ENCODE measurements at regions not wholly inside any gene's neighbourhood (a gene's known extent, or its start where the extent isn't known, plus 50 kb on each side); places are given as distances from the start of the nearest gene placed in this dataset.

DNA sequence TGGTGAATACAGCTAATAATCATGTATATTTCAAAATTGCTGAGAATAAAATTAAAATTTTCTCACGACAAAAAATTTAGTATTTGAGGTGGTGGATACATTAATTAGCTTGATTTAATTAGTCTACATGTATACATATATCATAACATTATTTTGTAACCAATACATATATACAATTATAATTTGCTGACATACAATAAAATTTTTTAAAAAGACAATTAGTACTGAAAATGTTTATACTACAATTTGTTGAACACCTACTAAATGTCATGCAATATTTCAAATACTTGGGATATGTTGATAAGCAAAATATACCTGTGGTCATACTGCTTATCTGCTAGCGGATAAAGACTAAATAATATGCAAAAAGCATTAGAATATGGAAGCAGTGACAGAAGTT lies 586.5 kb downstream of the SLITRK6 start:
- Histone ChIP-seq H3K27ac (ENCODE audit: low read length) (no peak overlapping the region), H3K4me2 (ENCODE audit: insufficient read depth, low read length) (no peak overlapping the region), H3K4me1 (ENCODE audit: insufficient read depth, low read length) (no peaks in the 10 kb centered on the region), H3K9ac (ENCODE audit: low read depth, low read length) (no peak overlapping the region), H4K20me1 (ENCODE audit: insufficient read depth, low read length) (no peaks in the 10 kb centered on the region), H3K9me3 (ENCODE audit: insufficient read depth, low read length, severe bottlenecking) (no peaks in the 10 kb centered on the region), H3K4me3 (ENCODE audit: low read depth in 1 of 2, low read length in 2 of 2) (no peak overlapping the region), H3K36me3 (ENCODE audit: insufficient read depth, low read length) (no peaks in the 10 kb centered on the region), H3K27me3 (ENCODE audit: insufficient read depth, low read length, poor library complexity) (no peaks in the 10 kb centered on the region), H3K79me2 (ENCODE audit: insufficient read depth, low read length) (no peaks in the 10 kb centered on the region), H2AFZ (ENCODE audit: low read depth, low read length) (no peak overlapping the region)
- DNase-seq (no peak), ATAC-seq (ENCODE audit: insufficient read depth, low read depth) (no peak)
- no peak for TF ChIP-seq EZH2 (IDR thresholded peaks at IDR 0.05; ENCODE audit: borderline replicate concordance, low read depth, low read length, severe bottlenecking)
- TF ChIP-seq, protein P1, sequence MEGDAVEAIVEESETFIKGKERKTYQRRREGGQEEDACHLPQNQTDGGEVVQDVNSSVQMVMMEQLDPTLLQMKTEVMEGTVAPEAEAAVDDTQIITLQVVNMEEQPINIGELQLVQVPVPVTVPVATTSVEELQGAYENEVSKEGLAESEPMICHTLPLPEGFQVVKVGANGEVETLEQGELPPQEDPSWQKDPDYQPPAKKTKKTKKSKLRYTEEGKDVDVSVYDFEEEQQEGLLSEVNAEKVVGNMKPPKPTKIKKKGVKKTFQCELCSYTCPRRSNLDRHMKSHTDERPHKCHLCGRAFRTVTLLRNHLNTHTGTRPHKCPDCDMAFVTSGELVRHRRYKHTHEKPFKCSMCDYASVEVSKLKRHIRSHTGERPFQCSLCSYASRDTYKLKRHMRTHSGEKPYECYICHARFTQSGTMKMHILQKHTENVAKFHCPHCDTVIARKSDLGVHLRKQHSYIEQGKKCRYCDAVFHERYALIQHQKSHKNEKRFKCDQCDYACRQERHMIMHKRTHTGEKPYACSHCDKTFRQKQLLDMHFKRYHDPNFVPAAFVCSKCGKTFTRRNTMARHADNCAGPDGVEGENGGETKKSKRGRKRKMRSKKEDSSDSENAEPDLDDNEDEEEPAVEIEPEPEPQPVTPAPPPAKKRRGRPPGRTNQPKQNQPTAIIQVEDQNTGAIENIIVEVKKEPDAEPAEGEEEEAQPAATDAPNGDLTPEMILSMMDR (IDR thresholded peaks at IDR 0.05; ENCODE audit: borderline replicate concordance, extremely low read depth, low read length, poor library complexity, severe bottlenecking) = no peak

DNA sequence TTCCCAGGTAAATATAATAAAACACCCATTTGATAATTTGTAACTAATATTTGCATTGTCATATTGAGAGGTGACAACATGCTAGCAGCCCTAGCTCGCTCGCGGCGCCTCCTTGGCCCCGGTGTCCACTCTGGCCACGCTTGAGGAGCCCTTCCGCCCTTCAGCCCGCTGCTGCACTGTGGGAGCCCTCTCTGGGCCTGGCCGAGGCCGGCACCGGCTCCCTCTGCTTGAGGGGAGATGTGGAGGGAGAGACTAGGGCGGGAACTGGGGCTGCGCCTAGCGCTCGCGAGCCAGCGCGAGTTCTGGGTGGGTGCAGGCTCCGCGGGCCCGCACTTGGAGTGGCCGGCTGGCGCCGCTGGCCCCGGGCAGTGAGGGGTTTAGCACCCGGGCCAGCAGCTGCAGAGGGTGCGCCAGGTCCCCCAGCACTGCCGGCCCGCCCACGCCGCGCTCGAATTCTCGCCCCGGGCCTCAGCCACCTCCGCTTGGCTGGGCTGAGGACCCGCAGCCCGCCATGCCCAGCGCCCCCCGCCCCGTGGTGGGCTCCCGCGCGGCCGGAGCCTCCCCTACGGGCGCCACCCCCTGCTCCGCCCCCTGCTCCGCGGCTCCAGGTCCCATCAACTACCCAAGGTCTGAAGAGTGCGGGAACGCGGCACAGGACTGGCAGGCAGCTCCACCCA lies 594.4 kb downstream of the SLITRK6 start:
- Histone ChIP-seq H3K9me3 (ENCODE audit: insufficient read depth, low read length, severe bottlenecking) (peaks cover 3% of the 10 kb centered on the region), H3K36me3 (ENCODE audit: insufficient read depth, low read length) (no peaks in the 10 kb centered on the region), H3K79me2 (ENCODE audit: insufficient read depth, low read length) (no peaks in the 10 kb centered on the region), H3K27ac (ENCODE audit: low read length) (no peak overlapping the region), H3K4me3 (ENCODE audit: low read depth in 1 of 2, low read length in 2 of 2) (no peak overlapping the region), H3K4me1 (ENCODE audit: insufficient read depth, low read length) (no peaks in the 10 kb centered on the region), H3K27me3 (ENCODE audit: insufficient read depth, low read length, poor library complexity) (no peaks in the 10 kb centered on the region), H4K20me1 (ENCODE audit: insufficient read depth, low read length) (no peaks in the 10 kb centered on the region), H3K9ac (ENCODE audit: low read depth, low read length) (no peak overlapping the region), H2AFZ (ENCODE audit: low read depth, low read length) (no peak overlapping the region), H3K4me2 (ENCODE audit: insufficient read depth, low read length) (no peak overlapping the region)
- DNase-seq (no peak), ATAC-seq (ENCODE audit: insufficient read depth, low read depth) (no peak)
- TF ChIP-seq, protein P1 (IDR thresholded peaks at IDR 0.05; ENCODE audit: borderline replicate concordance, extremely low read depth, low read length, poor library complexity, severe bottlenecking) = no peak
- no peak for TF ChIP-seq EZH2 (IDR thresholded peaks at IDR 0.05; ENCODE audit: borderline replicate concordance, low read depth, low read length, severe bottlenecking)

GRCh38 chr13:85197431-85197830 lies 601.8 kb downstream of the SLITRK6 start:
- H3K4me2 ChIP-seq (ENCODE audit: insufficient read depth, low read length) = no peak overlapping the region
- no peak overlapping the region for H2AFZ ChIP-seq (ENCODE audit: low read depth, low read length)
- no peak overlapping the region for H3K4me3 ChIP-seq (ENCODE audit: low read depth in 1 of 2, low read length in 2 of 2)
- H3K79me2 ChIP-seq (ENCODE audit: insufficient read depth, low read length) = no peaks in the 10 kb centered on the region
- no peaks in the 10 kb centered on the region for H4K20me1 ChIP-seq (ENCODE audit: insufficient read depth, low read length)
- no peaks in the 10 kb centered on the region for H3K4me1 ChIP-seq (ENCODE audit: insufficient read depth, low read length)
- TF ChIP-seq EZH2 (IDR thresholded peaks at IDR 0.05; ENCODE audit: borderline replicate concordance, low read depth, low read length, severe bottlenecking) = no peak
- TF ChIP-seq, protein P1 (IDR thresholded peaks at IDR 0.05; ENCODE audit: borderline replicate concordance, extremely low read depth, low read length, poor library complexity, severe bottlenecking) = no peak
- H3K9me3 ChIP-seq (ENCODE audit: insufficient read depth, low read length, severe bottlenecking) = no peaks in the 10 kb centered on the region
- H3K9ac ChIP-seq (ENCODE audit: low read depth, low read length) = no peak overlapping the region
- no peaks in the 10 kb centered on the region for H3K36me3 ChIP-seq (ENCODE audit: insufficient read depth, low read length)
- ATAC-seq (ENCODE audit: insufficient read depth, low read depth) = no peak
- no peaks in the 10 kb centered on the region for H3K27me3 ChIP-seq (ENCODE audit: insufficient read depth, low read length, poor library complexity)
- DNase-seq = no peak
- no peak overlapping the region for H3K27ac ChIP-seq (ENCODE audit: low read length)
